ENCODE measurements at regions not wholly inside any gene's neighbourhood (a gene's known extent, or its start where the extent isn't known, plus 50 kb on each side); places are given as distances from the start of the nearest gene placed in this dataset.

DNA sequence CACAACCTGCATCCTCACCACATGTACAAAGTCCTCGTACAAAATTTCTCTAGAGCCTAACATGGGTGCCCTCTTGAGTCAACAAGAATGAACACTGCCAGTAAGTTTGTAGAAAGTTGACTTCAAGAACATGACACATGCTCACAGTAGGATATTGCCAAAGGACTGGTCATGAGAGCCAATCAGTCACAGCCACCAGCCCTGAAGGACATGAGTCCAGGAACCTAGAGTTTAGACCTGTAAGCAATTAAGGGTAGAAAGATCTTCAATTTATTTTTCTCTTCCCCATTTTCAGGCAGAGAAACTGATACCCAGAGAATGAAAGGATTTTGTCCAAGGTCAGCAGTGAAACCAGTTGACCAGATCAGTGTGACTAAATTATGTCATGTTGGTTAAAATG, 96.1 kb downstream of the MAFB start:
- no peak for ATAC-seq
- H3K27ac ChIP-seq = no peak overlapping the region
- H3K36me3 ChIP-seq = no peaks in the 10 kb centered on the region
- no peak overlapping the region for H3K4me3 ChIP-seq
- 100% methylated on average over 1 of the region's 1 CpG for WGBS, 2 donors (ENCODE audit: low coverage in 1 of 2)
- TF ChIP-seq POLR2AphosphoS5 (IDR thresholded peaks at IDR 0.05) (no peak), EP300 (IDR thresholded peaks at IDR 0.05) (no peak), POLR2A (IDR thresholded peaks at IDR 0.05) (no peak)
- TF ChIP-seq, protein P1, sequence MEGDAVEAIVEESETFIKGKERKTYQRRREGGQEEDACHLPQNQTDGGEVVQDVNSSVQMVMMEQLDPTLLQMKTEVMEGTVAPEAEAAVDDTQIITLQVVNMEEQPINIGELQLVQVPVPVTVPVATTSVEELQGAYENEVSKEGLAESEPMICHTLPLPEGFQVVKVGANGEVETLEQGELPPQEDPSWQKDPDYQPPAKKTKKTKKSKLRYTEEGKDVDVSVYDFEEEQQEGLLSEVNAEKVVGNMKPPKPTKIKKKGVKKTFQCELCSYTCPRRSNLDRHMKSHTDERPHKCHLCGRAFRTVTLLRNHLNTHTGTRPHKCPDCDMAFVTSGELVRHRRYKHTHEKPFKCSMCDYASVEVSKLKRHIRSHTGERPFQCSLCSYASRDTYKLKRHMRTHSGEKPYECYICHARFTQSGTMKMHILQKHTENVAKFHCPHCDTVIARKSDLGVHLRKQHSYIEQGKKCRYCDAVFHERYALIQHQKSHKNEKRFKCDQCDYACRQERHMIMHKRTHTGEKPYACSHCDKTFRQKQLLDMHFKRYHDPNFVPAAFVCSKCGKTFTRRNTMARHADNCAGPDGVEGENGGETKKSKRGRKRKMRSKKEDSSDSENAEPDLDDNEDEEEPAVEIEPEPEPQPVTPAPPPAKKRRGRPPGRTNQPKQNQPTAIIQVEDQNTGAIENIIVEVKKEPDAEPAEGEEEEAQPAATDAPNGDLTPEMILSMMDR (IDR thresholded peaks at IDR 0.05) = no peak
- peaks cover 47% of the 10 kb centered on the region for H3K27me3 ChIP-seq
- no peaks in the 10 kb centered on the region for H3K9me3 ChIP-seq
- H3K4me1 ChIP-seq = no peaks in the 10 kb centered on the region

DNA sequence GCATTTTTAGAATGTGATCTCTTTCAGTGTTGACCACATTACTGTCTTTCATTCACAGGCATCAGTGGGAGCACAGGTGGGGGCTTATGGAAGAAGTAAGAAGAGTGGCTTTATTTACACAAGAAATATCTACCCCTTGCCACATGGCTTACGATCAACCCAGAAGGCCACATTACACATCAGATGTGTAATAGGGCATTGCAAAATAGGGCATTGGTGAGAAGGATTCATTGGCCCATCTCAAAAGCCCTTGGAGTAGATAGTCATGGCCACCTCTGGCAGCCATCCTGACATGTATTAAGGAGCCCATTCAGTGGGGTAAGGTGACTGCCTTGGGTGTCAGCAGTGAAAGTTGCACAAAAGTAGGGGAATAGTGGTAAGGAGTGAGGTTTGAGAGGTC, 97.5 kb downstream of the MAFB start:
- H3K9me3 ChIP-seq = no peaks in the 10 kb centered on the region
- no peak overlapping the region for H3K4me3 ChIP-seq
- H3K4me1 ChIP-seq = no peaks in the 10 kb centered on the region
- peaks cover 54% of the 10 kb centered on the region for H3K27me3 ChIP-seq
- H3K36me3 ChIP-seq = no peaks in the 10 kb centered on the region
- WGBS, 2 donors (ENCODE audit: low coverage in 1 of 2) = 83 to 86% methylated on average over 1 of the region's 1 CpG
- no peak for ATAC-seq
- no peak for TF ChIP-seq POLR2AphosphoS5 (IDR thresholded peaks at IDR 0.05)
- TF ChIP-seq EP300 (IDR thresholded peaks at IDR 0.05) = no peak
- no peak for TF ChIP-seq POLR2A (IDR thresholded peaks at IDR 0.05)
- TF ChIP-seq, protein P1 (IDR thresholded peaks at IDR 0.05) = no peak
- no peak overlapping the region for H3K27ac ChIP-seq

DNA sequence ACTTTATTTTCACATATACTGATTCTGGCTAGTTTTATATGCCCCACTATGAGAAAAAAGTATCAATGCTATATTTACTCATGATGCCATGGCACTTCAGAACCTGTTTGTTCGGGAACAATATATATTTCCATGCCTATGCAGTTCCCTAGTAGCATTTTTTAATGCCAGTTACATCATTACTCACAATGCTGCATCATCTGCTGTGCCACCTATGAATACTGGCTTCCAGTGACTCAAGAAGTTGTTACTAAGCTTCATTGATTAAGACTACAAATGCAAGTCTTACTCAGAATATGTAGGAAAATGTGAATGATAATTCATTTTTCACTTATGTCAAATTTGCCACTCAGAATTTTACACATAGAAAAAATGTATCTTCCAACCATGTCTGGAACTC, 97.9 kb downstream of the MAFB start:
- Histone ChIP-seq H3K36me3 (no peaks in the 10 kb centered on the region), H3K4me1 (no peaks in the 10 kb centered on the region), H3K27ac (no peak overlapping the region), H3K4me3 (no peak overlapping the region), H3K27me3 (peaks cover 50% of the 10 kb centered on the region), H3K9me3 (no peaks in the 10 kb centered on the region)
- 41 to 70% methylated on average over 1 of the region's 1 CpG for WGBS, 2 donors (ENCODE audit: low coverage in 1 of 2)
- no peak for TF ChIP-seq POLR2A (IDR thresholded peaks at IDR 0.05)
- TF ChIP-seq, protein P1 (IDR thresholded peaks at IDR 0.05) = no peak
- TF ChIP-seq POLR2AphosphoS5 (IDR thresholded peaks at IDR 0.05) = no peak
- TF ChIP-seq EP300 (IDR thresholded peaks at IDR 0.05) = no peak
- no peak for ATAC-seq

DNA sequence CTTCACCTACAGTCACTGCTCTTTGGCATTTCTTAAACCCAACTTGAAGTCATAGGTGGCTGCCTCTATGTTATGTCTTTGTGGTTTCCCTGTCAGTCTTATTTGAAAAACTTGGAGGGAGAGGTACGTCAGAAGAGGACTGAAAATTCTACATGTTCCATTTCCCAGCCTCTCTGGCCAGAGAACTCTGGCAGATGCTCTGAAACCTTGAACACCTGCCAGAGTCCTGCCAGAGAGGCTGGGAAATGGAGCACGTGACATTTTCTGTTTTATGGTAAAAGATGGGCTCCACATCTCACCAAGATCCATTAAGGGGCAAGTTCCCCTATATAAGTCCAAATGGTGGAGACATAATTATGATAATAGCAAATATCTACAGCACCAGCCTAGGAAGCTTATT, 99.5 kb downstream of the MAFB start:
- no peak for ATAC-seq
- Histone ChIP-seq H3K36me3 (no peaks in the 10 kb centered on the region), H3K9me3 (no peaks in the 10 kb centered on the region), H3K27ac (no peak overlapping the region), H3K27me3 (peaks cover 41% of the 10 kb centered on the region), H3K4me3 (no peak overlapping the region), H3K4me1 (no peaks in the 10 kb centered on the region)
- TF ChIP-seq EP300 (IDR thresholded peaks at IDR 0.05) (no peak), POLR2A (IDR thresholded peaks at IDR 0.05) (no peak), POLR2AphosphoS5 (IDR thresholded peaks at IDR 0.05) (no peak)
- TF ChIP-seq, protein P1 (IDR thresholded peaks at IDR 0.05) = no peak
- 33 to 36% methylated on average over 1 to 2 of the region's 2 CpGs for WGBS, 2 donors (ENCODE audit: low coverage in 1 of 2)

DNA sequence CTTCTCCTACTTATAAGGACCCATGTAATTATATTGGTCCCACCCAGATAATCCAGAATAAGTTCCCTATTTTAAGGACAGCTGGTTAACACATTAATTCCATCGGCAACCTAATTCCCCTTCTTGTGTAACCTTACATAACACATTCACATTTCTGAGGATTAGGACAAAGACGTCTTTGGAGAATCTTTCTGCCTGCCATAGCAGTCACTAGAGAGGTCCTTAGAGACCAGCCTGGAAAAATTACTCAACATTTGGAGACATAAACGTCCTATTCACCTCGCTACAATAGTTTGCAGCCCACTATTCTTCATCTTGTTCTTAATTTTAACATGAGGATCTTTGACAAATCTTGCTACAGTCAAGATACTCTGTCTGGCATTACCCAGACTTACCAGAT, 100.1 kb downstream of the MAFB start:
- no peaks in the 10 kb centered on the region for H3K9me3 ChIP-seq
- H3K27me3 ChIP-seq = peaks cover 41% of the 10 kb centered on the region
- H3K36me3 ChIP-seq = no peaks in the 10 kb centered on the region
- H3K4me1 ChIP-seq = no peaks in the 10 kb centered on the region
- H3K27ac ChIP-seq = no peak overlapping the region
- no peak overlapping the region for H3K4me3 ChIP-seq
- TF ChIP-seq, protein P1 (IDR thresholded peaks at IDR 0.05) = no peak
- no peak for TF ChIP-seq POLR2A (IDR thresholded peaks at IDR 0.05)
- no peak for TF ChIP-seq EP300 (IDR thresholded peaks at IDR 0.05)
- TF ChIP-seq POLR2AphosphoS5 (IDR thresholded peaks at IDR 0.05) = no peak
- no peak for ATAC-seq
- 57 to 74% methylated on average over 3 to 4 of the region's 4 CpGs for WGBS, 2 donors (ENCODE audit: low coverage in 1 of 2)
